ENCODE measurements at regions not wholly inside any gene's neighbourhood (a gene's known extent, or its start where the extent isn't known, plus 50 kb on each side); places are given as distances from the start of the nearest gene placed in this dataset.

- no peak for TF ChIP-seq CTCF (conservative IDR thresholded peaks at IDR 0.05; ENCODE audit: low read length)
- TF ChIP-seq EZH2phosphoT487 (IDR thresholded peaks at IDR 0.05; ENCODE audit: borderline replicate concordance), result no peak
Measured at GRCh38 chr12:77504466-77504865, 326.2 kb upstream of the NAV3 start.

All from Loucy (cell line).